22Rv1 (cell line): ENCODE measurements at regions not wholly inside any gene's neighbourhood (a gene's known extent, or its start where the extent isn't known, plus 50 kb on each side); places are given as distances from the start of the nearest gene placed in this dataset.

Experiments used
- ZFX ChIP-seq: fragments of 450-650 bp; IDR thresholded peaks from 2 replicates; pipeline ENCODE4 v1.6.1; 2017; ENCODE audit warnings: antibody characterized with exemption, borderline replicate concordance
- TF ChIP-seq, protein P1 (sequence below): fragments of 450-650 bp; IDR thresholded peaks from 2 replicates; pipeline ENCODE4 v1.5.1; 2017; ENCODE audit warnings: mild to moderate bottlenecking

DNA sequence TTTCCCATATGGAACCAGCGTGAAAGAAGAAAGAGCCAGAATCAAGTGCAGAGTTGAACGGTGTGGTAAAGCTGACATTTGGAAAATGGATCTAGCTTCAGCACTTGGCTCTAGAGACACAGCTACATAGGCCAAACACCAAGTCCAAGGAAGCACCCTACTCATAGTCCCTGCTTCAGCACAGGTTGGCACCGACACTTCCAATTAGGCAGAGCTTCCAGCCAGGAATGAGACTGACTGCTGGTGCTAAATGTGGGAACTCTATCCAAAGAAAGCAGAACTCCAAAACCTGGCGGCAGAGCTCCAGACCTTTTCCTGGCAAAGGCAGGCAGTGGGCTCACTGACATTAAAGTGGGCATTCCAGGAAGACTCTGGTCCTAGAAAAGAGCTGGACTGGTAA is 125.4 kb upstream of the CTNNA2 start:
- TF ChIP-seq, protein P1, sequence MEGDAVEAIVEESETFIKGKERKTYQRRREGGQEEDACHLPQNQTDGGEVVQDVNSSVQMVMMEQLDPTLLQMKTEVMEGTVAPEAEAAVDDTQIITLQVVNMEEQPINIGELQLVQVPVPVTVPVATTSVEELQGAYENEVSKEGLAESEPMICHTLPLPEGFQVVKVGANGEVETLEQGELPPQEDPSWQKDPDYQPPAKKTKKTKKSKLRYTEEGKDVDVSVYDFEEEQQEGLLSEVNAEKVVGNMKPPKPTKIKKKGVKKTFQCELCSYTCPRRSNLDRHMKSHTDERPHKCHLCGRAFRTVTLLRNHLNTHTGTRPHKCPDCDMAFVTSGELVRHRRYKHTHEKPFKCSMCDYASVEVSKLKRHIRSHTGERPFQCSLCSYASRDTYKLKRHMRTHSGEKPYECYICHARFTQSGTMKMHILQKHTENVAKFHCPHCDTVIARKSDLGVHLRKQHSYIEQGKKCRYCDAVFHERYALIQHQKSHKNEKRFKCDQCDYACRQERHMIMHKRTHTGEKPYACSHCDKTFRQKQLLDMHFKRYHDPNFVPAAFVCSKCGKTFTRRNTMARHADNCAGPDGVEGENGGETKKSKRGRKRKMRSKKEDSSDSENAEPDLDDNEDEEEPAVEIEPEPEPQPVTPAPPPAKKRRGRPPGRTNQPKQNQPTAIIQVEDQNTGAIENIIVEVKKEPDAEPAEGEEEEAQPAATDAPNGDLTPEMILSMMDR, result no peak
- TF ChIP-seq ZFX, result no peak
